HEK293T (cell line): ENCODE measurements at regions not wholly inside any gene's neighbourhood (a gene's known extent, or its start where the extent isn't known, plus 50 kb on each side); places are given as distances from the start of the nearest gene placed in this dataset.

Experiments used
- ARNT ChIP-seq: fragments of 450-650 bp; IDR thresholded peaks from 2 replicates; pipeline ENCODE4 v1.6.1; 2017; ENCODE audit warnings: mild to moderate bottlenecking
- BHLHE40 ChIP-seq: fragments of 450-650 bp; IDR thresholded peaks from 2 replicates; pipeline ENCODE4 v1.6.1; 2016; ENCODE audit warnings: mild to moderate bottlenecking, moderate library complexity, borderline replicate concordance
- ELF4 ChIP-seq: fragments of 450-650 bp; IDR thresholded peaks from 2 replicates; pipeline ENCODE4 v1.6.1; 2017; ENCODE audit warnings: antibody characterized with exemption
- FOXA1 ChIP-seq: fragments of 450-650 bp; IDR thresholded peaks from 2 replicates; pipeline ENCODE4 v1.6.1; 2016; ENCODE audit warnings: mild to moderate bottlenecking
- FOXK2 ChIP-seq: fragments of 450-650 bp; IDR thresholded peaks from 2 replicates; pipeline ENCODE4 v1.6.1; 2016; ENCODE audit warnings: mild to moderate bottlenecking
- FOXM1 ChIP-seq: fragments of 450-650 bp; IDR thresholded peaks from 2 replicates; pipeline ENCODE4 v1.6.1; 2017; ENCODE audit warnings: mild to moderate bottlenecking, borderline replicate concordance
- HDGF ChIP-seq: fragments of 450-650 bp; IDR thresholded peaks from 2 replicates; pipeline ENCODE4 v1.6.1; 2017; ENCODE audit warnings: antibody characterized with exemption, borderline replicate concordance
- L3MBTL2 ChIP-seq: fragments of 450-650 bp; conservative IDR thresholded peaks from 2 replicates; pipeline ENCODE4 v1.6.1; 2016; ENCODE audit warnings: mild to moderate bottlenecking
- LEF1 ChIP-seq: fragments of 450-650 bp; IDR thresholded peaks from 2 replicates; pipeline ENCODE4 v1.6.1; 2017; ENCODE audit warnings: mild to moderate bottlenecking, borderline replicate concordance
- NFRKB ChIP-seq: fragments of 450-650 bp; IDR thresholded peaks from 2 replicates; pipeline ENCODE4 v1.6.1; 2016; ENCODE audit warnings: mild to moderate bottlenecking, moderate library complexity
- SP1 ChIP-seq: fragments of 450-650 bp; IDR thresholded peaks from 2 replicates; pipeline ENCODE4 v1.6.1; 2017
- SUZ12 ChIP-seq: fragments of 450-650 bp; IDR thresholded peaks from 2 replicates; pipeline ENCODE4 v1.6.1; 2016; ENCODE audit warnings: mild to moderate bottlenecking
- TARDBP ChIP-seq: fragments of 450-650 bp; IDR thresholded peaks from 2 replicates; pipeline ENCODE4 v1.6.1; 2016

GRCh38 chr10:9670911-9671310 is 1346.8 kb upstream of the CELF2 start:
- TF ChIP-seq HDGF (no peak), ELF4 (no peak), ARNT (no peak), BHLHE40 (no peak), SP1 (no peak), NFRKB (no peak), SUZ12 (no peak), LEF1 (no peak), FOXK2 (no peak), FOXM1 (no peak), L3MBTL2 (no peak), FOXA1 (no peak), TARDBP (no peak)
